Tibial nerve (tissue), 4 donors: ENCODE measurements at regions not wholly inside any gene's neighbourhood (a gene's known extent, or its start where the extent isn't known, plus 50 kb on each side); places are given as distances from the start of the nearest gene placed in this dataset.

Source experiments
- EP300 ChIP-seq, 2 donors: sonication (generic); formaldehyde crosslinking; IDR thresholded peaks; one replicate each; pipeline ENCODE4 v1.6.1; 2017; ENCODE audit warnings: antibody characterized with exemption in 2 of 2, mild to moderate bottlenecking in 1 of 2
- POLR2A ChIP-seq, 2 donors: fragments of 450-650 bp; IDR thresholded peaks; one replicate each; pipeline ENCODE4 v1.6.1; 2017; ENCODE audit warnings: antibody characterized with exemption in 2 of 2, mild to moderate bottlenecking in 2 of 2, moderate library complexity in 2 of 2
- TF ChIP-seq, protein P1 (sequence below), 5 experiments: fragments of 200-600 bp in 3 of 5; fragments of 450-650 bp in 2 of 5; sonication (generic) in 3 of 5; IDR thresholded peaks; one replicate each; pipeline ENCODE4 v1.5.1; 2016 to 2019; ENCODE audit warnings: antibody characterized with exemption in 5 of 5, mild to moderate bottlenecking in 3 of 5, moderate library complexity in 2 of 5

GRCh38 chr10:42987121-42987541 is 89.7 kb upstream of the RET start:
- TF ChIP-seq, protein P1, sequence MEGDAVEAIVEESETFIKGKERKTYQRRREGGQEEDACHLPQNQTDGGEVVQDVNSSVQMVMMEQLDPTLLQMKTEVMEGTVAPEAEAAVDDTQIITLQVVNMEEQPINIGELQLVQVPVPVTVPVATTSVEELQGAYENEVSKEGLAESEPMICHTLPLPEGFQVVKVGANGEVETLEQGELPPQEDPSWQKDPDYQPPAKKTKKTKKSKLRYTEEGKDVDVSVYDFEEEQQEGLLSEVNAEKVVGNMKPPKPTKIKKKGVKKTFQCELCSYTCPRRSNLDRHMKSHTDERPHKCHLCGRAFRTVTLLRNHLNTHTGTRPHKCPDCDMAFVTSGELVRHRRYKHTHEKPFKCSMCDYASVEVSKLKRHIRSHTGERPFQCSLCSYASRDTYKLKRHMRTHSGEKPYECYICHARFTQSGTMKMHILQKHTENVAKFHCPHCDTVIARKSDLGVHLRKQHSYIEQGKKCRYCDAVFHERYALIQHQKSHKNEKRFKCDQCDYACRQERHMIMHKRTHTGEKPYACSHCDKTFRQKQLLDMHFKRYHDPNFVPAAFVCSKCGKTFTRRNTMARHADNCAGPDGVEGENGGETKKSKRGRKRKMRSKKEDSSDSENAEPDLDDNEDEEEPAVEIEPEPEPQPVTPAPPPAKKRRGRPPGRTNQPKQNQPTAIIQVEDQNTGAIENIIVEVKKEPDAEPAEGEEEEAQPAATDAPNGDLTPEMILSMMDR (IDR thresholded peaks at IDR 0.05): no peak
- TF ChIP-seq EP300 (IDR thresholded peaks at IDR 0.05) (no peak), POLR2A (IDR thresholded peaks at IDR 0.05) (no peak)
